H9 (cell line): ENCODE measurements at regions not wholly inside any gene's neighbourhood (a gene's known extent, or its start where the extent isn't known, plus 50 kb on each side); places are given as distances from the start of the nearest gene placed in this dataset.

Experiments
- DNase-seq: peaks from one replicate; pipeline ENCODE4 v3.0.0-alpha.2; 2017
- H2AFZ ChIP-seq: one replicate; pipeline ENCODE4 v1.6.1; 2013; ENCODE audit warnings: mild to moderate bottlenecking, low read length, control low read depth, moderate library complexity
- H2AK5ac ChIP-seq: 2 replicates; pipeline ENCODE4 v1.6.1; 2013; ENCODE audit warnings: low read length, control low read depth, mixed read lengths; ENCODE audit not compliant: insufficient read length
- H2BK120ac ChIP-seq: one replicate; pipeline ENCODE4 v1.6.1; 2013; ENCODE audit warnings: low read depth, mild to moderate bottlenecking, low read length, control low read depth, inconsistent platforms; ENCODE audit not compliant: poor library complexity, severe bottlenecking
- H2BK12ac ChIP-seq: 2 replicates; pipeline ENCODE4 v1.6.1; 2013; ENCODE audit warnings: low read length, control low read depth, mixed read lengths, low read depth; ENCODE audit not compliant: insufficient read length
- H2BK15ac ChIP-seq: 2 replicates; pipeline ENCODE4 v1.6.1; 2013; ENCODE audit warnings: low read depth, low read length, control low read depth
- H2BK20ac ChIP-seq: one replicate; pipeline ENCODE4 v1.6.1; 2013; ENCODE audit warnings: low read depth, mild to moderate bottlenecking, low read length, control low read depth, inconsistent platforms; ENCODE audit not compliant: poor library complexity, severe bottlenecking
- H2BK5ac ChIP-seq: 2 replicates; pipeline ENCODE4 v1.6.1; 2013; ENCODE audit warnings: low read length, control low read depth, mixed read lengths; ENCODE audit not compliant: insufficient read length
- H3K14ac ChIP-seq: 2 replicates; pipeline ENCODE4 v1.6.1; 2013; ENCODE audit warnings: low read length, control low read depth; ENCODE audit not compliant: insufficient read depth
- H3K18ac ChIP-seq: 2 replicates; pipeline ENCODE4 v1.6.1; 2013; ENCODE audit warnings: low read depth, mild to moderate bottlenecking, mixed read lengths, low read length, control low read depth; ENCODE audit not compliant: insufficient read length
- H3K23ac ChIP-seq: 2 replicates; pipeline ENCODE4 v1.6.1; 2013; ENCODE audit warnings: low read length, control low read depth, mixed read lengths, low read depth; ENCODE audit not compliant: insufficient read length
- H3K23me2 ChIP-seq: 2 replicates; pipeline ENCODE4 v1.6.1; 2013; ENCODE audit warnings: low read depth, mild to moderate bottlenecking, mixed read lengths, low read length, control low read depth; ENCODE audit not compliant: insufficient read length, poor library complexity, severe bottlenecking
- H3K27ac ChIP-seq: 2 replicates; pipeline ENCODE4 v1.5.1; 2013; ENCODE audit warnings: low read length, control low read depth, mixed read lengths, low read depth; ENCODE audit not compliant: insufficient read length
- H3K27me3 ChIP-seq: 2 replicates; pipeline ENCODE4 v1.6.1; 2013; ENCODE audit warnings: low read length, control low read depth, inconsistent platforms; ENCODE audit not compliant: insufficient read depth
- H3K4ac ChIP-seq: 2 replicates; pipeline ENCODE4 v1.6.1; 2013; ENCODE audit warnings: low read depth, mild to moderate bottlenecking, control low read depth, inconsistent platforms, low read length, moderate library complexity
- H3K4me1 ChIP-seq: 2 replicates; pipeline ENCODE4 v1.6.1; 2013; ENCODE audit warnings: low read length, control low read depth, inconsistent platforms; ENCODE audit not compliant: insufficient read depth
- H3K4me2 ChIP-seq: 2 replicates; pipeline ENCODE4 v1.6.1; 2013; ENCODE audit warnings: low read length, control low read depth, mixed read lengths; ENCODE audit not compliant: insufficient read length, insufficient read depth
- H3K56ac ChIP-seq: 2 replicates; pipeline ENCODE4 v1.6.1; 2013; ENCODE audit warnings: low read depth, mild to moderate bottlenecking, mixed read lengths, low read length, control low read depth; ENCODE audit not compliant: insufficient read length
- H3K79me1 ChIP-seq: 2 replicates; pipeline ENCODE4 v1.6.1; 2013; ENCODE audit warnings: low read depth, mild to moderate bottlenecking, moderate library complexity, low read length, control low read depth, inconsistent platforms; ENCODE audit not compliant: insufficient read depth, poor library complexity, severe bottlenecking
- H3K79me2 ChIP-seq: 2 replicates; pipeline ENCODE4 v1.6.1; 2013; ENCODE audit warnings: low read length, control low read depth, inconsistent platforms; ENCODE audit not compliant: insufficient read depth
- H3K9ac ChIP-seq: 2 replicates; pipeline ENCODE4 v1.6.1; 2013; ENCODE audit warnings: low read length, control low read depth, mixed read lengths; ENCODE audit not compliant: insufficient read length; ENCODE audit errors: extremely low read depth
- H3K9me3 ChIP-seq: one replicate; pipeline ENCODE4 v1.6.1; 2013; ENCODE audit warnings: low read depth, low read length, inconsistent platforms; ENCODE audit not compliant: control insufficient read depth
- H3T11ph ChIP-seq: one replicate; pipeline ENCODE4 v1.6.1; 2013; ENCODE audit warnings: mild to moderate bottlenecking, low read length, control low read depth, inconsistent platforms
- H4K20me1 ChIP-seq: one replicate; pipeline ENCODE4 v1.6.1; 2013; ENCODE audit not compliant: control insufficient read depth, insufficient read length, insufficient read depth
- H4K5ac ChIP-seq: 2 replicates; pipeline ENCODE4 v1.6.1; 2013; ENCODE audit warnings: low read depth, mild to moderate bottlenecking, mixed read lengths, low read length, control low read depth; ENCODE audit not compliant: insufficient read length
- H4K8ac ChIP-seq: replicated peaks from 2 replicates; pipeline ENCODE4 v1.6.1; 2013; ENCODE audit warnings: low read length, control low read depth, mixed read lengths, low read depth; ENCODE audit not compliant: insufficient read length
- H4K91ac ChIP-seq: 2 replicates; pipeline ENCODE4 v1.6.1; 2013; ENCODE audit warnings: low read depth, mild to moderate bottlenecking, moderate library complexity, mixed read lengths, low read length, control low read depth; ENCODE audit not compliant: insufficient read length
- H3K27ac Mint-ChIP-seq, 3 experiments: 2 replicates in 2 of 3; 3 replicates in 1 of 3; pipeline ENCODE4 v1.8.0; 2020 to 2021; ENCODE audit warnings: mixed read lengths in 3 of 3, mild to moderate bottlenecking in 1 of 3, moderate library complexity in 1 of 3
- H3K27me3 Mint-ChIP-seq: 2 replicates; pipeline ENCODE4 v1.8.0; 2021; ENCODE audit warnings: low read depth, mild to moderate bottlenecking, moderate library complexity, mixed read lengths
- H3K36me3 Mint-ChIP-seq, 3 experiments: 2 replicates in 2 of 3; 3 replicates in 1 of 3; pipeline ENCODE4 v1.8.0; 2020 to 2021; ENCODE audit warnings: low read depth in 3 of 3, mixed read lengths in 3 of 3; ENCODE audit not compliant: insufficient read depth in 1 of 3
- H3K4me1 Mint-ChIP-seq, 2 experiments: 2 replicates each; pipeline ENCODE4 v1.8.0; 2020; ENCODE audit warnings: mixed read lengths in 2 of 2
- H3K4me3 Mint-ChIP-seq, 2 experiments: 2 replicates in 1 of 2; 3 replicates in 1 of 2; pipeline ENCODE4 v1.8.0; 2020 to 2021; ENCODE audit warnings: mild to moderate bottlenecking in 2 of 2, mixed read lengths in 2 of 2, moderate library complexity in 1 of 2
- H3K9me3 Mint-ChIP-seq, 2 experiments: 2 replicates in 1 of 2; 3 replicates in 1 of 2; pipeline ENCODE4 v1.8.0; 2020; ENCODE audit warnings: mild to moderate bottlenecking in 2 of 2, mixed read lengths in 2 of 2, moderate library complexity in 1 of 2
- CTCF ChIP-seq: fragments of 200-600 bp; sonication (generic); conservative IDR thresholded peaks from 3 replicates; pipeline ENCODE4 v1.8.0; 2021; ENCODE audit warnings: antibody characterized with exemption, mild to moderate bottlenecking
- WGBS: extraction: QIAGEN DNeasy Blood & Tissue Kit; methylation state at CpG from one replicate; pipeline ENCODE4 v1.1.7; 2013; ENCODE audit warnings: missing lambda C conversion rate, low lambda C conversion rate, mixed read lengths; ENCODE audit not compliant: insufficient read length; ENCODE audit errors: extremely low coverage; 5-methylcytosine and 5-hydroxymethylcytosine counted together

DNA sequence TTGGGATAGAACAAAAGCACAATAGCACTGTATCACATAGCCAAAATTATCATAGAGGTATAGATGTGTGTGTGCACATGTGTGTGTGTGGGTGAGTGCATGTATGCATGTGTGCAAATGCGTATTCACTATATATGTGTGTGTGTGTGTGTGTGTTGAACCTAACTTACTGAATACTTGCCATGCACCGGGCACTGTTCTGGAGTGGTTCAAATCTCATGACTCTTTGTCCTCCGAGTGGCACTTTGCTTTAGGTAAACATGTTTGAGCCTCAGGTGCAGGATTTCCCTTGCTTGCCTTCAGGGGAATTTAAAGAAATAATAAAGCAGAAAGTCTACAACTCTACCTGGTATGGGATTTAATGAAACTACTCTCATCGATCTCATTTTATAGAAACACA is 183.5 kb upstream of the GDNF start:
- H3K23ac ChIP-seq: no peak overlapping the region
- no peak overlapping the region for H2BK120ac ChIP-seq
- no peaks in the 10 kb centered on the region for H3K23me2 ChIP-seq
- H2BK15ac ChIP-seq: no peak overlapping the region
- no peaks in the 10 kb centered on the region for H3K4me1 ChIP-seq
- Mint-ChIP-seq H3K36me3 (no peaks in the 10 kb centered on the region), H3K4me3 (no peak overlapping the region), H3K27me3 (no peaks in the 10 kb centered on the region), H3K9me3 (no peaks in the 10 kb centered on the region), H3K4me1 (peaks cover 3% of the 10 kb centered on the region in 2 experiments; a peak in 3 of 4 replicates), H3K27ac (no peak overlapping the region)
- H2BK5ac ChIP-seq: no peak overlapping the region
- DNase-seq: no peak
- H2BK20ac ChIP-seq: no peak overlapping the region
- H3K4me2 ChIP-seq: no peak overlapping the region
- H3K4ac ChIP-seq: no peak overlapping the region
- H2AK5ac ChIP-seq: no peak overlapping the region
- no peak overlapping the region for H3K9ac ChIP-seq
- no peak overlapping the region for H2AFZ ChIP-seq
- TF ChIP-seq CTCF: no peak
- H3K18ac ChIP-seq: no peak overlapping the region
- H4K91ac ChIP-seq: no peak overlapping the region
- H4K8ac ChIP-seq: no peak overlapping the region
- H3K79me2 ChIP-seq: no peaks in the 10 kb centered on the region
- no peaks in the 10 kb centered on the region for H3K9me3 ChIP-seq
- no peaks in the 10 kb centered on the region for H3K79me1 ChIP-seq
- no peak overlapping the region for H3K14ac ChIP-seq
- no CpG with 5 or more reads among the region's 4 CpGs for WGBS
- no peak overlapping the region for H2BK12ac ChIP-seq
- no peak overlapping the region for H4K5ac ChIP-seq
- no peak overlapping the region for H3T11ph ChIP-seq
- H4K20me1 ChIP-seq: no peaks in the 10 kb centered on the region
- no peak overlapping the region for H3K27ac ChIP-seq
- H3K27me3 ChIP-seq: no peaks in the 10 kb centered on the region
- H3K56ac ChIP-seq: no peak overlapping the region
